Left ventricle myocardium inferior (tissue), 1 donor: ENCODE measurements at regions not wholly inside any gene's neighbourhood (a gene's known extent, or its start where the extent isn't known, plus 50 kb on each side); places are given as distances from the start of the nearest gene placed in this dataset.

Source experiments
- DNase-seq: peaks from one replicate; pipeline ENCODE4 v3.0.0-alpha.2; 2020
- H3K27ac ChIP-seq: fragments of 200-600 bp; replicated peaks from 2 replicates; pipeline ENCODE4 v1.8.0; 2021
- H3K27me3 ChIP-seq: fragments of 200-600 bp; 2 replicates; pipeline ENCODE4 v1.8.0; 2021; ENCODE audit warnings: low read depth
- H3K36me3 ChIP-seq: fragments of 200-600 bp; 2 replicates; pipeline ENCODE4 v1.8.0; 2021
- H3K4me1 ChIP-seq: fragments of 200-600 bp; 2 replicates; pipeline ENCODE4 v1.8.0; 2021
- H3K4me3 ChIP-seq: fragments of 200-600 bp; 2 replicates; pipeline ENCODE4 v1.8.0; 2021; ENCODE audit warnings: mild to moderate bottlenecking, moderate library complexity
- H3K9me3 ChIP-seq: fragments of 200-600 bp; replicated peaks from 2 replicates; pipeline ENCODE4 v1.8.0; 2021
- intact Hi-C: fragments of 100-400 bp; cut with micrococcal nuclease; formaldehyde crosslinking; loops from one replicate; pipeline ENCODE4 v1.11.0; 2022
- TF ChIP-seq, protein P1 (sequence below): fragments of 200-600 bp; IDR thresholded peaks from 2 replicates; pipeline ENCODE4 v1.8.0; 2021; ENCODE audit warnings: antibody characterized with exemption, mild to moderate bottlenecking, borderline replicate concordance
- donor health status: DM: no; HTN: yes; CAD: no; lungs with severe emphysema.

GRCh38 chr3:145159640-145160039, 1001.3 kb downstream of the PLOD2 start:
- no peak for DNase-seq
- TF ChIP-seq, protein P1, sequence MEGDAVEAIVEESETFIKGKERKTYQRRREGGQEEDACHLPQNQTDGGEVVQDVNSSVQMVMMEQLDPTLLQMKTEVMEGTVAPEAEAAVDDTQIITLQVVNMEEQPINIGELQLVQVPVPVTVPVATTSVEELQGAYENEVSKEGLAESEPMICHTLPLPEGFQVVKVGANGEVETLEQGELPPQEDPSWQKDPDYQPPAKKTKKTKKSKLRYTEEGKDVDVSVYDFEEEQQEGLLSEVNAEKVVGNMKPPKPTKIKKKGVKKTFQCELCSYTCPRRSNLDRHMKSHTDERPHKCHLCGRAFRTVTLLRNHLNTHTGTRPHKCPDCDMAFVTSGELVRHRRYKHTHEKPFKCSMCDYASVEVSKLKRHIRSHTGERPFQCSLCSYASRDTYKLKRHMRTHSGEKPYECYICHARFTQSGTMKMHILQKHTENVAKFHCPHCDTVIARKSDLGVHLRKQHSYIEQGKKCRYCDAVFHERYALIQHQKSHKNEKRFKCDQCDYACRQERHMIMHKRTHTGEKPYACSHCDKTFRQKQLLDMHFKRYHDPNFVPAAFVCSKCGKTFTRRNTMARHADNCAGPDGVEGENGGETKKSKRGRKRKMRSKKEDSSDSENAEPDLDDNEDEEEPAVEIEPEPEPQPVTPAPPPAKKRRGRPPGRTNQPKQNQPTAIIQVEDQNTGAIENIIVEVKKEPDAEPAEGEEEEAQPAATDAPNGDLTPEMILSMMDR, result no peak
- Histone ChIP-seq H3K27me3 (no peaks in the 10 kb centered on the region), H3K27ac (no peak overlapping the region), H3K4me3 (no peak overlapping the region), H3K4me1 (no peaks in the 10 kb centered on the region), H3K9me3 (no peaks in the 10 kb centered on the region), H3K36me3 (no peaks in the 10 kb centered on the region)
- intact Hi-C loops, result no loop called here

DNA sequence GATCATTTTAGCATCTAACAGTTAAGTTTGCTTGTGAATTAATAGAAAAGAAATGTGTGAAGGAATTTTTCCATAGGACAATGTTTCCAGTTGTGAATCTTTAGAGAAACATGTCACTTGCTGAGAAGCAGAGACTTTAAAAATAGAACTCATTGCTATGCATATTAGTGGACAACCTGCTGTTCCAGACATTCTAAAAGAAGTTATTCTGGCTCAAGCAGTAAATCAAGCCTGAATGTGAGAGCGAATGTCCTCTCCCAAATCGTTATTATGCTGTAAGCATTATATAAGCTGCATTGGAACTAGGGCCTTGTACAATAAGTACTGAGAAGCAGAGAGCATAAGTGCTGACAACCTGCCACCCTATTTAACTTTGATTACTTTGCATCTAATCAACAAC, 990.9 kb downstream of the PLOD2 start:
- TF ChIP-seq, protein P1, result no peak
- no peaks in the 10 kb centered on the region for H3K9me3 ChIP-seq
- intact Hi-C loops, result no loop called here

GRCh38 chr3:145175626-145176025, 985.4 kb downstream of the PLOD2 start:
- TF ChIP-seq, protein P1, result no peak
- H3K36me3 ChIP-seq, result no peaks in the 10 kb centered on the region
- H3K27ac ChIP-seq, result no peak overlapping the region
- no peaks in the 10 kb centered on the region for H3K27me3 ChIP-seq
- intact Hi-C loops, result no loop called here
- no peak for DNase-seq
- H3K4me1 ChIP-seq, result no peaks in the 10 kb centered on the region
- no peak overlapping the region for H3K4me3 ChIP-seq
- no peaks in the 10 kb centered on the region for H3K9me3 ChIP-seq

More for the DNA sequence above, 990.9 kb downstream of the PLOD2 start:
- no peak for DNase-seq
- H3K27ac ChIP-seq, result no peak overlapping the region
- no peaks in the 10 kb centered on the region for H3K27me3 ChIP-seq
- H3K4me3 ChIP-seq, result no peak overlapping the region
- no peaks in the 10 kb centered on the region for H3K4me1 ChIP-seq
- no peaks in the 10 kb centered on the region for H3K36me3 ChIP-seq

- no peak for DNase-seq
- Histone ChIP-seq H3K27me3 (no peaks in the 10 kb centered on the region), H3K27ac (no peak overlapping the region), H3K9me3 (no peaks in the 10 kb centered on the region), H3K4me1 (no peaks in the 10 kb centered on the region), H3K36me3 (no peaks in the 10 kb centered on the region), H3K4me3 (no peak overlapping the region)
- TF ChIP-seq, protein P1, result no peak
- intact Hi-C loops, result no loop called here
These were observed 984.1 kb downstream of the PLOD2 start for GRCh38 chr3:145176907-145177306.

GRCh38 chr3:145177828-145178227, 983.2 kb downstream of the PLOD2 start:
- no peak overlapping the region for H3K27ac ChIP-seq
- no peak for DNase-seq
- TF ChIP-seq, protein P1, result no peak

More at GRCh38 chr3:145177828-145178227, 983.2 kb downstream of the PLOD2 start:
- H3K27me3 ChIP-seq, result no peaks in the 10 kb centered on the region
- H3K36me3 ChIP-seq, result no peaks in the 10 kb centered on the region
- H3K4me3 ChIP-seq, result no peak overlapping the region
- no peaks in the 10 kb centered on the region for H3K4me1 ChIP-seq
- intact Hi-C loops, result no loop called here
- no peaks in the 10 kb centered on the region for H3K9me3 ChIP-seq
